ENCODE measurements at regions not wholly inside any gene's neighbourhood (a gene's known extent, or its start where the extent isn't known, plus 50 kb on each side); places are given as distances from the start of the nearest gene placed in this dataset.

DNA sequence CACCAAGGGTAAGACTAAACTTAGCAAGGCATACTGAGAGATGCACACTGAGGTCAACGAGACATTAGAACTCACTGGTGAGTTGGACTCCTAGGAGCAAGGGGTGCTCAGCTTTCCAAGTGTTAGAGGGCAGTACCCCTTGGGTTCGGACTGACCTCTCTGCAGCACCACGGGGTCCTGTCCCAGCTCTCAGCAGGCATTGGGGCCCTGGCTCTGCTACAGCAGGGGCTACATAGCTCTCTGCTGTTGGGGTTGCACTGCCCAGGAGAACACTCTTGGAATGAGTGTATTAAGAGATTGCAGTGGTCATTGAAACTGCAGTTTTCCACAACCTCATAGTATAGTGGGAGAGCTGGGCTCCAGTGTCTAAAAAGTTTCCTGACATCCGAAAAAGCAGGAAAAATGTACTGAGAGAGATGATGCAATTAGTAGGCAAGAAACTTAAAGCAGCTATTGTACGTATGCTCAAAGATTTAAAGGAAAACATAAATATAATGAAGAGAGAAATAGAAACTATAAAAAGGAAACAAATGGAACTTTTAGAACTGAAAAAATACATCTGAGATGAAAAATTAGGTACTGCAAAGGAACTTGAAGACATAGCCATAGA, 132.5 kb upstream of the MAX start:
- no peak overlapping the region for H3K4me3 ChIP-seq (ENCODE audit: low read depth, low read length)
- TF ChIP-seq, protein P1, sequence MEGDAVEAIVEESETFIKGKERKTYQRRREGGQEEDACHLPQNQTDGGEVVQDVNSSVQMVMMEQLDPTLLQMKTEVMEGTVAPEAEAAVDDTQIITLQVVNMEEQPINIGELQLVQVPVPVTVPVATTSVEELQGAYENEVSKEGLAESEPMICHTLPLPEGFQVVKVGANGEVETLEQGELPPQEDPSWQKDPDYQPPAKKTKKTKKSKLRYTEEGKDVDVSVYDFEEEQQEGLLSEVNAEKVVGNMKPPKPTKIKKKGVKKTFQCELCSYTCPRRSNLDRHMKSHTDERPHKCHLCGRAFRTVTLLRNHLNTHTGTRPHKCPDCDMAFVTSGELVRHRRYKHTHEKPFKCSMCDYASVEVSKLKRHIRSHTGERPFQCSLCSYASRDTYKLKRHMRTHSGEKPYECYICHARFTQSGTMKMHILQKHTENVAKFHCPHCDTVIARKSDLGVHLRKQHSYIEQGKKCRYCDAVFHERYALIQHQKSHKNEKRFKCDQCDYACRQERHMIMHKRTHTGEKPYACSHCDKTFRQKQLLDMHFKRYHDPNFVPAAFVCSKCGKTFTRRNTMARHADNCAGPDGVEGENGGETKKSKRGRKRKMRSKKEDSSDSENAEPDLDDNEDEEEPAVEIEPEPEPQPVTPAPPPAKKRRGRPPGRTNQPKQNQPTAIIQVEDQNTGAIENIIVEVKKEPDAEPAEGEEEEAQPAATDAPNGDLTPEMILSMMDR (IDR thresholded peaks at IDR 0.05; ENCODE audit: low read depth, low read length), result no peak
- no peak for TF ChIP-seq MAX (IDR thresholded peaks at IDR 0.05; ENCODE audit: low read depth, low read length)
- TF ChIP-seq POLR2A (IDR thresholded peaks at IDR 0.05; ENCODE audit: extremely low read depth, insufficient read length), result no peak
- no peak for TF ChIP-seq MYC (IDR thresholded peaks at IDR 0.05; ENCODE audit: low read depth, low read length)
- DNase-seq (ENCODE audit: low read depth), result no peak

DNA sequence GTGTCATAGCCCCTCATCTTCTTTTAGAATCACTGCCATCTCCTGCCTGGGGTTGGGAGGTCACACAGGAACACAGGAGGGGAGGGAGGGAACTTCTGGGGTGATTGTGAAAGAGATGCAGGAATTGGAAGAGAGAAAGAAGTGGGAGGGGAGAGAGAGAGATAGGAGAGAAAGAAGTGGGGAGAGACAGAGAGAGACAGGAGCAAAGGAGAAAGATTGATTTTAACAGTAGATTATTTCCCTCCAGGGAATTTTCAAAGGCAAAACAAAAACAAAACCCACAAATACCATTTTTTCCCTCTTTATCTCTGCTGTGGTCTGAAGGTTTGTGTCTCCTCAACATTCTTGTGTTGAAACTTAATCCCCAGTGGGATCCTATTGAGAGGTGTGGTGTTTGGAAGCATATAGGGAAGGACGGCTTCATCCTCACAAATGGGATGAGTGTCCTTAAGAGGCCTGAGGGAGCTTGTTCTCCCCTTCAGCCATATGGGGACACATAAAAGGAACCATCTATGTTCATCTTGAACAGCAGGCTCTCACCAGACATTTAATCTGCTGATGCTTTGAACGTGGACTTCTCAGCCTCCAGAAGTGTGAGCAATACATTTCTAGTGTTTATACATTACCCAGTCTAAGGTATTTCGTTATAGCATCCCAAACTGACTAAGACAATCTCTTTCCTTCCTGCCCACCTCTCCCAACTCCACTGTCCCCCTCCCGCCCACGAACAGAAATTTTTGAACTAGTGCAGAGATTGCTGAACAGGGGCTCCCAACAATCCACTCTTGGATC, 134.9 kb upstream of the MAX start:
- H3K4me3 ChIP-seq (ENCODE audit: low read depth, low read length), result no peak overlapping the region
- DNase-seq (ENCODE audit: low read depth), result no peak
- no peak for TF ChIP-seq MAX (IDR thresholded peaks at IDR 0.05; ENCODE audit: low read depth, low read length)
- TF ChIP-seq POLR2A (IDR thresholded peaks at IDR 0.05; ENCODE audit: extremely low read depth, insufficient read length), result no peak
- TF ChIP-seq, protein P1 (IDR thresholded peaks at IDR 0.05; ENCODE audit: low read depth, low read length), result no peak

DNA sequence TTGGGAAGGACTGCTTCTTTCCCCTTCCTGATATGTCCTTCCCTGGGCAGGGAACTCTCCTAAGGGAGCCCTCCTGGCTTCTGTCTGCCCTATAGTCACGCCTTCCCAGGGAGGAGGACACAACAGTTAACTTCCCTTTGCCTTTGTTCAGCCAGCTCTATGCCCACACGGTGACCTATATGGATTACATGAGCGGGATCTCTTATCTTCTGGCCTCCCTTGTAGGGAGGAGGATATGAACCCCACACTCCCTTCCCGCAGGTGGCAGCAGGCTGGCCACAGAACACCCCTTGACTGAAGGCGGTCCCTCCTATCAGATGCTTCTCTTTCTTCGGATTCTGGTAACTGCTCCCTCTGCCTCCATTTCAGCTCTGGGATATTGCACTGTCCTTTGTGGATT, 135.6 kb upstream of the MAX start:
- TF ChIP-seq MYC (IDR thresholded peaks at IDR 0.05; ENCODE audit: low read depth, low read length) (no peak), MAX (IDR thresholded peaks at IDR 0.05; ENCODE audit: low read depth, low read length) (no peak), POLR2A (IDR thresholded peaks at IDR 0.05; ENCODE audit: extremely low read depth, insufficient read length) (no peak)
- TF ChIP-seq, protein P1 (IDR thresholded peaks at IDR 0.05; ENCODE audit: low read depth, low read length), result no peak
- H3K4me3 ChIP-seq (ENCODE audit: low read depth, low read length), result no peak overlapping the region
- no peak for DNase-seq (ENCODE audit: low read depth)

DNA sequence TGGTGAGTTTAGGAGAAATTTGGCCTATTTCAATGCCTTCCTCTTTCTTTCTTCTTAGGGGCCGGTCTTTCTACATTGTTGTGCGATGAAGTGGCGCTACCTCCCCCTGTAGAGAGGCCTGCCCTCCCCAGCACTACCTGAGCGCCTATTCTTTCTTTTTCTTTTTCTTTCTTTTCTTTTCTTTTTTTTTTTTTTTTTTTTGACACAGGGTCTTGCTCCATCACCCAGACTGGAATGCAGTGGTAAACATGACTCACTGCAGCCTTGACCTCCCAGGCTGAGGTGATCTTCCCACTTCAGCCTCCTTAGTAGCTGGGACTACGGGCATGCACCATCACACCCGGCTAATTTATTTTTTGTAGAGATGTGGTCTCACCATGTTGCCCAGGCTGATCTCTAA, 136.1 kb upstream of the MAX start:
- H3K4me3 ChIP-seq (ENCODE audit: low read depth, low read length), result no peak overlapping the region
- peak; percentile 23 for DNase-seq (ENCODE audit: low read depth)
- TF ChIP-seq POLR2A (IDR thresholded peaks at IDR 0.05; ENCODE audit: extremely low read depth, insufficient read length) (no peak), MYC (IDR thresholded peaks at IDR 0.05; ENCODE audit: low read depth, low read length) (no peak), MAX (IDR thresholded peaks at IDR 0.05; ENCODE audit: low read depth, low read length) (no peak)
- TF ChIP-seq, protein P1 (IDR thresholded peaks at IDR 0.05; ENCODE audit: low read depth, low read length), result no peak

GRCh38 chr14:65239143-65239937, 137.0 kb upstream of the MAX start:
- no peak overlapping the region for H3K4me3 ChIP-seq (ENCODE audit: low read depth, low read length)
- no peak for DNase-seq (ENCODE audit: low read depth)
- TF ChIP-seq POLR2A (IDR thresholded peaks at IDR 0.05; ENCODE audit: extremely low read depth, insufficient read length), result no peak

DNA sequence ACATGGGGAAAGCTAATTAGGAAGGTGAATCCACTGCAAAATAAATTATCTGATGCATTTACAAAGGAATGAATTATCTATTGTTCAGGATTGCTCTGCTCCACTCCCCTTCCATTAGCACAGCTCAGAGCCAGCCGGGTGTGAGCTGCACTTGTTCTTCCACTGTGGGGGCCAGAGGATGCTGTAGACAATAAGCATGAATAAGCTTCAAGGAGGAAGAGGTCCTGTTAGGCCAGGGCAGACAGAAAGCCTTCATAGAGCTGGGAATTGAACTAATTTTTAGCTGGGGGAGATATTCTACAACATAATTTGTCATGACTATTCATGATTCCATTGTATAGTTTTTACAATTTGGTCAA, 137.6 kb upstream of the MAX start:
- no peak overlapping the region for H3K4me3 ChIP-seq (ENCODE audit: low read depth, low read length)
- no peak for DNase-seq (ENCODE audit: low read depth)
- no peak for TF ChIP-seq MYC (IDR thresholded peaks at IDR 0.05; ENCODE audit: low read depth, low read length)
- TF ChIP-seq POLR2A (IDR thresholded peaks at IDR 0.05; ENCODE audit: extremely low read depth, insufficient read length), result no peak
- TF ChIP-seq, protein P1 (IDR thresholded peaks at IDR 0.05; ENCODE audit: low read depth, low read length), result no peak
- TF ChIP-seq MAX (IDR thresholded peaks at IDR 0.05; ENCODE audit: low read depth, low read length), result no peak

Data from NB4 (cell line).